GM13977 (cell line): ENCODE measurements at regions not wholly inside any gene's neighbourhood (a gene's known extent, or its start where the extent isn't known, plus 50 kb on each side); places are given as distances from the start of the nearest gene placed in this dataset.

Experiments
- DNase-seq: peaks from one replicate; pipeline ENCODE4 v3.0.0; 2012; ENCODE audit warnings: low spot score
- in situ Hi-C: fragments of 300-500 bp; cut with MboI; formaldehyde crosslinking; loops from one replicate; pipeline ENCODE4 v1.12.0; 2022; ENCODE audit warnings: low sequenced_read_pairs, low pct_unique_long_range_greater_than_20kb, mixed read lengths, inconsistent platforms; ENCODE audit not compliant: unreplicated experiment
- TF ChIP-seq, protein P1 (sequence below): IDR thresholded peaks from 2 replicates; pipeline ENCODE4 v1.5.1; 2012; ENCODE audit warnings: mild to moderate bottlenecking, control low read depth; ENCODE audit not compliant: insufficient read depth; ENCODE audit errors: extremely low read depth, missing control alignments

DNA sequence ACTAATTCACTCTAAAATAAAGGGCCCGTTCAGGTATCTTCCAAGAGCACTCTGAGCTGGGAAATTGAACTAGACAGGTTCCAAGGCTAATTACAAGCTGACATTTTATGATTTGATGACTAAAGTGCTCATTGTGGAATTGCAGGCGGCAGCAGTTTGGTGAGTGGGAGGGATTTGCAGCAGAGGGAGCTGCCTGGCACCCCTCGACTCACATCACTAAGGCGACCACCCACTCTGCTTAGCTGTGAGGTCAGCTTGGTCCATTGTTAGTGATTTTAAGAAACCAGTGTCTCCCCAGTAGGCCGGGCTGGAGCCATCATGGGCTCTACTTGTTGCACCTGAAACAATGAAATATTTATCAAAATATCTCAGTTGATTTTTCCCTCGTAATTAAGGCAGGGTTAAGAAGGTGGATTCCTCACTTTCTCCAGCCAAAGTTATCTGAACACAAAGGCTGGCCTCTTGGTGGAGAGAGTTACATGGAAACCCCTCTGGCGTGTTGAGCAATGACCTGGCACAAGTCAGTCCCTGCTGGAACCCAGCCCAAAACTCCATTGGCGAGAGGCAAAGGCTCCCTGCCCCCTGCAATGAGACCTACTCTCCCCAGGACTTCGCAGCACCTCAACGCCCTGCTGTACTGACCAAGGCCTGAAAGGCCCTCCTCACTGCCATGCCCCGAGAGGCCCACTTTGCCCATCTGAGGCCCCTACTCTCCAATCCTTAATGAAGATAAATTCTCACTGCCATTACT, 65.0 kb upstream of the ATP2B2 start:
- TF ChIP-seq, protein P1, sequence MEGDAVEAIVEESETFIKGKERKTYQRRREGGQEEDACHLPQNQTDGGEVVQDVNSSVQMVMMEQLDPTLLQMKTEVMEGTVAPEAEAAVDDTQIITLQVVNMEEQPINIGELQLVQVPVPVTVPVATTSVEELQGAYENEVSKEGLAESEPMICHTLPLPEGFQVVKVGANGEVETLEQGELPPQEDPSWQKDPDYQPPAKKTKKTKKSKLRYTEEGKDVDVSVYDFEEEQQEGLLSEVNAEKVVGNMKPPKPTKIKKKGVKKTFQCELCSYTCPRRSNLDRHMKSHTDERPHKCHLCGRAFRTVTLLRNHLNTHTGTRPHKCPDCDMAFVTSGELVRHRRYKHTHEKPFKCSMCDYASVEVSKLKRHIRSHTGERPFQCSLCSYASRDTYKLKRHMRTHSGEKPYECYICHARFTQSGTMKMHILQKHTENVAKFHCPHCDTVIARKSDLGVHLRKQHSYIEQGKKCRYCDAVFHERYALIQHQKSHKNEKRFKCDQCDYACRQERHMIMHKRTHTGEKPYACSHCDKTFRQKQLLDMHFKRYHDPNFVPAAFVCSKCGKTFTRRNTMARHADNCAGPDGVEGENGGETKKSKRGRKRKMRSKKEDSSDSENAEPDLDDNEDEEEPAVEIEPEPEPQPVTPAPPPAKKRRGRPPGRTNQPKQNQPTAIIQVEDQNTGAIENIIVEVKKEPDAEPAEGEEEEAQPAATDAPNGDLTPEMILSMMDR, result no peak
- no peak for DNase-seq
- in situ Hi-C loops, result no loop called here

DNA sequence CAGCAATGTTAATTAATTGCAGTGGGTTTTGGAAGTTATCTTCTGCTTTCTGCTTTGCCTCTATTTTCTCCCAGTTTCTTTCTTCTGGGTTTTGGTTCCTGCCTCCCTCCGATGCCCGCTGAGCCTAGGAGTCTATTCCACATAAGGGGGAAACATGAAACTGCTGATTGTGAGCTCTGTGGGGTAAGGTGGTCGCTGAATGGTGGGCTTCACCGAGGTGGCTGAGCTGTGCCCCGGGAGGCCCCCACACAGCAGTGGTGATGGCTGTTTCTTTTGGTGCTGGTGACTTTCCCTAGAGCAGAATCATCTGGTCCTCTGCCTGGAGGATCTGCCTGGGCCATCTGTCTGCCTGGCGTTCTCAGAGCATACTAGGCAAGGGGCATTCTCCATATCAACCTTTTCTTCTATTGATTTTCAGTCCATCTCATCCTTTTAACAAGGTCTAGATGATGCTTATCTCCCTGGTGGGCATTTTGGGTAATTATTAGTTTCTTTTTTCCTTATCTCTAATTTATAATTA, 68.8 kb upstream of the ATP2B2 start:
- DNase-seq, result no peak
- TF ChIP-seq, protein P1, result no peak
- in situ Hi-C loops, result no loop called here

- DNase-seq, result no peak
- in situ Hi-C loops, result no loop called here
- TF ChIP-seq, protein P1, result no peak
These were observed 70.3 kb upstream of the ATP2B2 start for GRCh38 chr3:10575601-10576160.

DNA sequence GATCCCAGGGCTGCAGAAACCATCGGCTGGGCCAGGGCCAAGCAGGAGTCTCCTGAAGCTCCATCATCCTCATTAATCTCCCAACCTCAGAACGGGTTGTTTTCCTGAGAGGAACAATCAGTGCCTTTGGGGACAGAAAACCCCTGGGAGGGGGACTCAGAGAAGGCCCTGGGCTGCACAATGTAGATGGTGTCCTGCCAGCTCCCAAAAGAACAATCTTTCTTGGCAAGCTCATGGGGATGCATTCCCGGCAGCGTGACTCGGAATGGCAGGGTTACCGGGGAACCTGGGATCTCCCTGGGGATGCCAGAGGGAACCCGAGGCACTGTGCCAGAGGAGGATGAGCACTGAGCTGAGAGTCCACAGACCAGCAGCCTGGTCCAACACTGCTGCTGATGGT, 72.1 kb upstream of the ATP2B2 start:
- DNase-seq, result no peak
- TF ChIP-seq, protein P1, result no peak
- in situ Hi-C loops, result no loop called here

- in situ Hi-C loops, result no loop called here
- no peak for DNase-seq
- TF ChIP-seq, protein P1, result no peak
These were observed 75.0 kb upstream of the ATP2B2 start for GRCh38 chr3:10580426-10580825.

- in situ Hi-C loops, result no loop called here
- no peak for DNase-seq
- TF ChIP-seq, protein P1, result no peak
These were observed 75.9 kb upstream of the ATP2B2 start for GRCh38 chr3:10581251-10581650.
